HG03095 (cell line): ENCODE measurements at regions not wholly inside any gene's neighbourhood (a gene's known extent, or its start where the extent isn't known, plus 50 kb on each side); places are given as distances from the start of the nearest gene placed in this dataset.
"Not testable (repeated sequence)": the region's sequence is repeated elsewhere in the genome, so short reads cannot be mapped to it uniquely, and the experiment has no call there.

Experiments
- ATAC-seq: cut with Tn5 transposase; IDR thresholded peaks from one replicate; pipeline ENCODE4 v1.9.1; 2021; ENCODE audit warnings: moderate library complexity; ENCODE audit not compliant: unreplicated experiment

- ATAC-seq = no peak
Observed at GRCh38 chr6:131424475-131424874, 148.6 kb upstream of the ARG1 start.

- ATAC-seq = no peak
Observed at GRCh38 chr6:131427434-131428058, 145.5 kb upstream of the ARG1 start.

GRCh38 chr6:131430531-131430930 is 142.5 kb upstream of the ARG1 start:
- no peak for ATAC-seq

GRCh38 chr6:131431718-131432117 is 141.3 kb upstream of the ARG1 start:
- ATAC-seq = no peak

GRCh38 chr6:131433927-131434326 is 139.1 kb upstream of the ARG1 start:
- no peak for ATAC-seq

GRCh38 chr6:131436358-131436757 is 136.7 kb upstream of the ARG1 start:
- no peak for ATAC-seq

GRCh38 chr6:131443014-131443413 is 130.0 kb upstream of the ARG1 start:
- ATAC-seq = no peak

- ATAC-seq = no peak
Observed at GRCh38 chr6:131443514-131443913, 129.5 kb upstream of the ARG1 start.

GRCh38 chr6:131445356-131445755 is 127.7 kb upstream of the ARG1 start:
- not testable (repeated sequence) for ATAC-seq

- no peak for ATAC-seq
Observed at GRCh38 chr6:131450861-131451260, 122.2 kb upstream of the ARG1 start.

- no peak for ATAC-seq
Observed at GRCh38 chr6:131451321-131452144, 121.5 kb upstream of the ARG1 start.

- no peak for ATAC-seq
Observed at GRCh38 chr6:131453803-131454202, 119.2 kb upstream of the ARG1 start.

- ATAC-seq = no peak
Observed at GRCh38 chr6:131456565-131456964, 116.5 kb upstream of the ARG1 start.

GRCh38 chr6:131459005-131459404 is 114.0 kb upstream of the ARG1 start:
- ATAC-seq = no peak

- no peak for ATAC-seq
Observed at GRCh38 chr6:131460614-131461000, 112.4 kb upstream of the ARG1 start.

GRCh38 chr6:131469130-131469529 is 103.9 kb upstream of the ARG1 start:
- no peak for ATAC-seq

GRCh38 chr6:131470534-131470933 is 102.5 kb upstream of the ARG1 start:
- ATAC-seq = no peak

- ATAC-seq = no peak
Observed at GRCh38 chr6:131471331-131471730, 101.7 kb upstream of the ARG1 start.

GRCh38 chr6:131473303-131473702 is 99.7 kb upstream of the ARG1 start:
- not testable (repeated sequence) for ATAC-seq

- ATAC-seq = no peak
Observed at GRCh38 chr6:131476362-131476761, 96.7 kb upstream of the ARG1 start.

- not testable (repeated sequence) for ATAC-seq
Observed at GRCh38 chr6:131478740-131479211, 94.2 kb upstream of the ARG1 start.

- ATAC-seq = no peak
Observed at GRCh38 chr6:131486608-131487007, 86.4 kb upstream of the ARG1 start.
